SK-N-SH (cell line): ENCODE measurements at regions not wholly inside any gene's neighbourhood (a gene's known extent, or its start where the extent isn't known, plus 50 kb on each side); places are given as distances from the start of the nearest gene placed in this dataset.
A peak's percentile ranks its signal among the peaks of the same experiment; 100 is the strongest.

Experiments used
- CTCF ChIA-PET: fragments of 300-600, 350-600 bp; formaldehyde crosslinking; extraction: SDS; loops from one replicate; lab custom pipeline; 2021; lab: Yijun Ruan, JAX
- POLR2A ChIA-PET: fragments of 350-600 bp; sonication (Branson Sonifier 250); formaldehyde crosslinking; extraction: SDS; loops from one replicate; lab custom pipeline; 2020; ENCODE audit warnings: antibody characterized with exemption, inconsistent platforms; lab: Yijun Ruan, JAX
- DNase-seq: peaks from one replicate; pipeline ENCODE4 v3.0.0; 2012
- H2AFZ ChIP-seq: fragments of 200-600 bp; sonication (generic); 2 replicates; pipeline ENCODE4 v1.8.1; 2016; ENCODE audit warnings: antibody characterized with exemption, mild to moderate bottlenecking, low read depth
- H3F3A ChIP-seq: fragments of 200-600 bp; sonication (generic); replicated peaks from 2 replicates; pipeline ENCODE3; 2016; ENCODE audit warnings: antibody characterized with exemption, mild to moderate bottlenecking; ENCODE audit not compliant: insufficient read depth
- H3K27ac ChIP-seq, 2 experiments: fragments of 200-500 bp in 1 of 2; fragments of 200-600 bp in 1 of 2; sonication (Bioruptor generic) in 1 of 2; sonication (generic), shearing (Covaris generic) in 1 of 2; 2 replicates each; pipeline versions ENCODE4 v1.5.1 to v1.6.1; 2014 to 2016; ENCODE audit warnings: low read depth in 2 of 2, inconsistent platforms in 1 of 2, low read length in 1 of 2, mild to moderate bottlenecking in 1 of 2, mixed read lengths in 1 of 2
- H3K27me3 ChIP-seq: fragments of 200-600 bp; sonication (generic), shearing (Covaris generic); 2 replicates; pipeline ENCODE4 v1.6.1; 2016; ENCODE audit warnings: mixed run types; ENCODE audit not compliant: insufficient read depth
- H3K36me3 ChIP-seq, 2 experiments: fragments of 200-500 bp in 1 of 2; fragments of 200-600 bp in 1 of 2; sonication (Bioruptor generic) in 1 of 2; sonication (generic) in 1 of 2; replicated peaks in 1 of 2; 2 replicates each; pipeline versions ENCODE3 to v1.5.1; 2014 to 2016; ENCODE audit warnings: low read length in 1 of 2, mild to moderate bottlenecking in 1 of 2; ENCODE audit not compliant: insufficient read depth in 2 of 2, control insufficient read depth in 1 of 2
- H3K4me1 ChIP-seq, 2 experiments: fragments of 200-500 bp in 1 of 2; fragments of 200-600 bp in 1 of 2; sonication (Bioruptor generic) in 1 of 2; sonication (generic), shearing (Covaris generic) in 1 of 2; 2 replicates each; pipeline versions ENCODE4 v1.5.1 to v1.6.1; 2014 to 2016; ENCODE audit warnings: low read depth in 1 of 2, low read length in 1 of 2, mixed run types in 1 of 2; ENCODE audit not compliant: insufficient read depth in 2 of 2, control insufficient read depth in 1 of 2
- H3K4me2 ChIP-seq: fragments of 200-600 bp; sonication (generic), shearing (Covaris generic); 2 replicates; pipeline ENCODE4 v1.6.1; 2017; ENCODE audit warnings: mixed run types
- H3K4me3 ChIP-seq, 2 experiments: fragments of 200-500 bp in 1 of 2; fragments of 200-600 bp in 1 of 2; sonication (Bioruptor generic) in 1 of 2; sonication (generic), shearing (Covaris generic) in 1 of 2; 2 replicates each; pipeline versions ENCODE4 v1.5.1 to v1.8.1; 2014 to 2016; ENCODE audit warnings: low read depth in 2 of 2, inconsistent platforms in 1 of 2, low read length in 1 of 2, mild to moderate bottlenecking in 1 of 2, mixed read lengths in 1 of 2, moderate library complexity in 1 of 2
- H3K79me2 ChIP-seq: fragments of 200-600 bp; sonication (generic); 2 replicates; pipeline ENCODE4 v1.8.1; 2017; ENCODE audit warnings: mild to moderate bottlenecking; ENCODE audit not compliant: insufficient read depth
- H3K9ac ChIP-seq: fragments of 200-600 bp; sonication (generic); 2 replicates; pipeline ENCODE4 v1.6.1; 2017; ENCODE audit warnings: mixed run types
- H3K9me2 ChIP-seq: fragments of 200-600 bp; sonication (generic); 2 replicates; pipeline ENCODE4 v1.6.1; 2017; ENCODE audit warnings: mixed run types
- H3K9me3 ChIP-seq: fragments of 200-600 bp; sonication (generic); 2 replicates; pipeline ENCODE4 v1.6.1; 2017; ENCODE audit warnings: mixed run types, mild to moderate bottlenecking, moderate library complexity
- H4K20me1 ChIP-seq: fragments of 200-600 bp; sonication (generic); 2 replicates; pipeline ENCODE4 v1.6.1; 2017; ENCODE audit warnings: mild to moderate bottlenecking, mixed run types; ENCODE audit not compliant: insufficient read depth
- CHD2 ChIP-seq: fragments of 150-350 bp; IDR thresholded peaks from 2 replicates; pipeline ENCODE4 v1.6.1; 2018; ENCODE audit warnings: low read length; ENCODE audit not compliant: partially characterized antibody
- ELF1 ChIP-seq: IDR thresholded peaks from 2 replicates; pipeline ENCODE4 v1.4.0; 2012
- FOXM1 ChIP-seq: IDR thresholded peaks from 2 replicates; pipeline ENCODE4 v1.4.0; 2012; ENCODE audit warnings: low read depth, mild to moderate bottlenecking
- IRF3 ChIP-seq: fragments of 150-350 bp; IDR thresholded peaks from 2 replicates; pipeline ENCODE4 v1.6.1; 2016; ENCODE audit warnings: mild to moderate bottlenecking, low read depth, low read length
- MAX ChIP-seq: IDR thresholded peaks from 2 replicates; pipeline ENCODE4 v1.4.0; 2012; ENCODE audit warnings: low read depth
- MEF2A ChIP-seq: IDR thresholded peaks from 2 replicates; pipeline ENCODE4 v1.4.0; 2012; ENCODE audit warnings: low read depth, borderline replicate concordance
- NRF1 ChIP-seq: IDR thresholded peaks from 2 replicates; pipeline ENCODE4 v1.6.1; 2012; ENCODE audit warnings: low read depth, mild to moderate bottlenecking, low read length
- RXRA ChIP-seq: IDR thresholded peaks from 2 replicates; pipeline ENCODE4 v1.4.0; 2012; ENCODE audit warnings: low read depth, mild to moderate bottlenecking, borderline replicate concordance
- SIN3A ChIP-seq: IDR thresholded peaks from 2 replicates; pipeline ENCODE4 v1.6.1; 2012; ENCODE audit warnings: low read depth, mild to moderate bottlenecking, low read length, moderate library complexity, borderline replicate concordance
- TAF1 ChIP-seq: IDR thresholded peaks from 2 replicates; pipeline ENCODE4 v1.6.1; 2012; ENCODE audit warnings: low read depth, mild to moderate bottlenecking, low read length, moderate library complexity, borderline replicate concordance
- TCF12 ChIP-seq: IDR thresholded peaks from 2 replicates; pipeline ENCODE4 v1.4.0; 2012
- USF1 ChIP-seq: IDR thresholded peaks from 2 replicates; pipeline ENCODE4 v1.4.0; 2012; ENCODE audit warnings: low read depth, borderline replicate concordance
- ZBTB33 ChIP-seq: IDR thresholded peaks from 2 replicates; pipeline ENCODE4 v1.4.0; 2012; ENCODE audit warnings: low read depth, borderline replicate concordance
- WGBS: methylation state at CpG from one replicate; pipeline ENCODE4 v1.1.6; 2017; ENCODE audit warnings: low lambda C conversion rate; 5-methylcytosine and 5-hydroxymethylcytosine counted together

GRCh38 chr1:177385760-177386698, 215.3 kb downstream of the BRINP2 start:
- H3K27ac ChIP-seq = no peak overlapping the region; a peak in 1 of 4 replicates
- CTCF ChIA-PET = interaction anchor here (0.8 kb wide), 1 partner anchor 205 kb away, joined by 3 read pairs; no protein-coding TSS in a partner anchor
- H3K4me1 ChIP-seq = peaks cover 0 to 6% of the 10 kb centered on the region in 2 experiments; a peak in 2 of 4 replicates
- H3K4me3 ChIP-seq = no peak overlapping the region
- no peak overlapping the region for H3K9ac ChIP-seq
- H3K27me3 ChIP-seq = no peaks in the 10 kb centered on the region
- POLR2A ChIA-PET = no interaction called here
- DNase-seq = peak; percentile 7
- no peaks in the 10 kb centered on the region for H3K79me2 ChIP-seq
- H2AFZ ChIP-seq = no peak overlapping the region
- TF ChIP-seq SIN3A (no peak), ZBTB33 (no peak), CHD2 (no peak), USF1 (no peak), NRF1 (no peak), IRF3 (no peak), TCF12 (no peak), MEF2A (no peak), TAF1 (no peak), MAX (no peak), ELF1 (no peak), FOXM1 (no peak), RXRA (no peak)
- TF ChIP-seq, all 33 proteins: peak for 0
- WGBS = 21% methylated on average over 5 of the region's 5 CpGs
- H3F3A ChIP-seq = no peaks in the 10 kb centered on the region
- no peaks in the 10 kb centered on the region for H4K20me1 ChIP-seq
- H3K9me2 ChIP-seq = 0 out of 2 replicates have a peak, but pooled peaks cover 3% of the 10 kb centered on the region
- no peaks in the 10 kb centered on the region for H3K9me3 ChIP-seq
- H3K36me3 ChIP-seq = no peaks in the 10 kb centered on the region
- H3K4me2 ChIP-seq = no peak overlapping the region
